Kidney epithelial cell (primary cell): ENCODE measurements at regions not wholly inside any gene's neighbourhood (a gene's known extent, or its start where the extent isn't known, plus 50 kb on each side); places are given as distances from the start of the nearest gene placed in this dataset.
A peak's percentile ranks its signal among the peaks of the same experiment; 100 is the strongest.

Experiments used
- DNase-seq: peaks from one replicate; pipeline ENCODE4 v3.0.0-alpha.2; 2010; ENCODE audit warnings: low read depth
- H3K27me3 ChIP-seq: 2 replicates; pipeline ENCODE4 v1.6.0; 2011; ENCODE audit warnings: low read length; ENCODE audit not compliant: control insufficient read depth, insufficient read depth
- H3K36me3 ChIP-seq: 2 replicates; pipeline ENCODE4 v1.5.1; 2011; ENCODE audit warnings: low read length; ENCODE audit not compliant: control insufficient read depth, insufficient read depth
- H3K4me3 ChIP-seq: 2 replicates; pipeline ENCODE4 v1.5.1; 2011; ENCODE audit warnings: low read depth, mild to moderate bottlenecking, control low read depth, low read length
- CTCF ChIP-seq: IDR thresholded peaks from 2 replicates; pipeline ENCODE4 v1.5.1; 2011; ENCODE audit warnings: mild to moderate bottlenecking, moderate library complexity, low read length, control low read depth, inconsistent platforms; ENCODE audit not compliant: insufficient read depth, poor library complexity, severe bottlenecking

- Histone ChIP-seq H3K27me3 (no peaks in the 10 kb centered on the region), H3K36me3 (no peaks in the 10 kb centered on the region), H3K4me3 (no peak overlapping the region)
- no peak for TF ChIP-seq CTCF
- DNase-seq: no peak
Observed at GRCh38 chr13:50406831-50407230, 391.6 kb downstream of the KCNRG start.

GRCh38 chr13:50408068-50408467, 392.8 kb downstream of the KCNRG start:
- no peaks in the 10 kb centered on the region for H3K27me3 ChIP-seq
- no peak for TF ChIP-seq CTCF
- no peak overlapping the region for H3K4me3 ChIP-seq
- DNase-seq: no peak
- no peaks in the 10 kb centered on the region for H3K36me3 ChIP-seq

DNA sequence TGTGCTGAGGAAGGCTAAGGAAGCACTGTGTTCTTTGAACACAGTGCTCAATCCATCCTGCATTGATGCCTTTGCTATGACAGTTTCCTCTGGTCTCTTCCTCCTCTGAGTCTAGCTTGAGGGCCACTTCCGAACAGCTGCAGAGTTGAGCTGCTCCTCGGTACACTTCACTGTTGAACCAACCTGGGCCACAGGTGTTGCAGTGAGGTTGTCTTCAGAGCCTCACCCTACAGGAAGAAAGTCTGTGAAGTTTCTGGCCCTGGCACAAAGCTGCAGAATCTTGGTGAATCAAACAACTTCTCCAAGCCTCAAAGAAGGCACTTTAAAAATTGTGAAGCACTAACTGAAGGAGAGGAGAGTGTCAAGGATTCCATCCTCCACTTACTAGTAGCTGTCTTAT, 394.0 kb downstream of the KCNRG start:
- H3K27me3 ChIP-seq: no peaks in the 10 kb centered on the region
- H3K36me3 ChIP-seq: no peaks in the 10 kb centered on the region
- DNase-seq: no peak
- no peak overlapping the region for H3K4me3 ChIP-seq
- TF ChIP-seq CTCF: no peak

DNA sequence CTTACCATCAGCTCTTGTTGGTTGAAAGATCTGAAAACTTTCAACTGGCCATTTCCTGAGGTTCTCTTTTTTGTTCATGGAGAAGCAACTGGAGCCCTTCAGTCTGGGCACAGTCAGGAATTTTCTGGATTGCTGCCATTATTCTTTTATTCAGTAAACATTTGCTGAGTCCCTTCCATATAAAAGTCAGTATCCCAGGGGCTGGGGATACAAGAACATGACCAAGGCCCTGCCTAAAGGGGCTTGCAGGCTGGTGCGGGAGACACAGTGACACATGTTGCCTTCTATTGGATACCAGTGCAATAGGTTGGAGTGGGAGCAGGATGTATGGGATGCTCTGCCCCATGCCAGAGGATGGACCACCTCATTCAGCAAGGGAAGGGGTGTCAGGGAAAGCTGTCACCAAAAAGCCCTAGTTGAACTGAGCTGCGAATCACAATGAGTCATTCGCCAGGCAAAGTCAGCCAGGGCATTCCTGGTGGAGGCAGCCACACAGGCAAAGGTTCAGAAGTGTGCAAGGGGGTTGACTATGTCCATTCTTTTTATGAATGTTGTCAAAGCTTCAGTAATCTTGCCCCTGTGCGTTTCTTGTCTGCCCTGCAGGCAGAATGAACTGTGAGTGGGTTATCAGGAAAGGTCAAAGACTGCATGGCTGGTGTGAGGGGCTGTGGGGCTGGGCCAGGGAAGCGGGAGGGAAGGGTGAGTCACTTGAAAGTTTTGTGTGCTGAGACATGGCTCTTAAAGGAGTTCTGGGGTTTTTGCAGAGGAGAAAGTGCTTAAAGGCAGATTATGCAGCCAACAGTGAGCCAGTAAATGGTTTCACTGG, 395.9 kb downstream of the KCNRG start:
- Histone ChIP-seq H3K36me3 (no peaks in the 10 kb centered on the region), H3K27me3 (no peaks in the 10 kb centered on the region), H3K4me3 (no peak overlapping the region)
- no peak for TF ChIP-seq CTCF
- peak; percentile 56 for DNase-seq

DNA sequence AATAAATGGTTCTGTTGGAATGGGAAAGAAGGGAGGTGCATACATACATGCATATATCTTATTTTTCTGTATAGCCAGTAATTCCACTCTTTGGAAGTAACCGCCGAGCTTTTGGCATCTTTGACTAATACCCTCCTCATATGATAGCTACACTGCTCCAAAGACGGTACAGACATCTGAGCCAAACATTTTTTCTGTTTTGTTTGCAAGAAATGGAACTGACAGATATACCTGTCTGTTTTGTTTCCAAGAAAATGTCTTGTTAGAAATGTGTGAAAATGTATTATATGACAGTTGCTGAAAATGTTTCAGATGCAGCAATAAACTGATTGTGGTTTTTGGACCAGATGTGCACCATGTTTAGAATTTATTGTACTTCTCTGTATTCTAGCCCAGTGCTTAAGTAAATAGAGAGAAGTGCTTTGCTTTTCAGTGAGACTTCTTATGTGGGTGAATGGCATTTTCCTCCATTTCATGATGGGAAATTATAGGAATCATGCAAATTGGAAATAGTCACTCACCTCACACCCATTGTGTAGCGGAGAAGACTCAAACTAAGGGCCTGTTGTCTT, 396.9 kb downstream of the KCNRG start:
- DNase-seq: no peak
- H3K36me3 ChIP-seq: no peaks in the 10 kb centered on the region
- no peak for TF ChIP-seq CTCF
- no peak overlapping the region for H3K4me3 ChIP-seq
- no peaks in the 10 kb centered on the region for H3K27me3 ChIP-seq
